ENCODE measurements at regions not wholly inside any gene's neighbourhood (a gene's known extent, or its start where the extent isn't known, plus 50 kb on each side); places are given as distances from the start of the nearest gene placed in this dataset.

GRCh38 chr21:17071093-17071492 lies 441.8 kb upstream of the CXADR start:
- Histone ChIP-seq H3K27me3 (ENCODE audit: control insufficient read depth in 3 of 3, insufficient read depth in 3 of 3, low read depth in 1 of 3, low read length in 3 of 3) (no peaks in the 10 kb centered on the region), H2BK5ac (ENCODE audit: low read length) (no peak overlapping the region), H3K79me1 (ENCODE audit: low read depth, low read length) (no peaks in the 10 kb centered on the region), H3K9me3 (replicated peaks in 1 of 2; ENCODE audit: control insufficient read depth in 2 of 2, insufficient read depth in 1 of 2, low read depth in 1 of 2, low read length in 2 of 2) (no peaks in the 10 kb centered on the region), H2BK15ac (ENCODE audit: low read length) (no peak overlapping the region), H3K4ac (ENCODE audit: low read length) (no peak overlapping the region), H3K36me3 (replicated peaks in 1 of 2; ENCODE audit: control insufficient read depth in 2 of 2, insufficient read depth in 2 of 2, low read length in 2 of 2) (no peaks in the 10 kb centered on the region), H4K91ac (ENCODE audit: low read depth, low read length, poor library complexity) (no peak overlapping the region), H3K4me3 (ENCODE audit: low read length in 2 of 2) (no peak overlapping the region), H4K8ac (ENCODE audit: low read depth, low read length) (no peak overlapping the region), H2AK5ac (ENCODE audit: low read depth, low read length) (no peak overlapping the region), H3K4me1 (ENCODE audit: control insufficient read depth in 2 of 2, insufficient read depth in 1 of 2, low read depth in 1 of 2, low read length in 2 of 2) (no peaks in the 10 kb centered on the region), H2AFZ (ENCODE audit: low read length) (peak overlapping the region; percentile 51), H3K9ac (ENCODE audit: low read depth, low read length, poor library complexity) (no peak overlapping the region), H2BK12ac (ENCODE audit: low read length) (no peak overlapping the region), H2BK120ac (ENCODE audit: low read depth, low read length) (no peak overlapping the region), H3K14ac (ENCODE audit: low read length) (no peak overlapping the region), H3K23ac (ENCODE audit: low read depth, low read length, poor library complexity) (no peak overlapping the region), H3K4me2 (ENCODE audit: insufficient read depth, low read length, poor library complexity, severe bottlenecking) (no peak overlapping the region), H3K18ac (ENCODE audit: low read length) (no peak overlapping the region), H3K27ac (replicated peaks; ENCODE audit: low read length) (no peak overlapping the region)
- WGBS, 2 donors (ENCODE audit: extremely low coverage in 2 of 2, insufficient read length in 2 of 2, insufficient replicate concordance in 1 of 2): no CpG with 5 or more reads among the region's 3 CpGs
- no peak for DNase-seq (ENCODE audit: low spot score)

GRCh38 chr21:17081193-17081592 lies 431.6 kb upstream of the CXADR start:
- DNase-seq (ENCODE audit: low spot score): no peak
- no peak overlapping the region for H3K4me3 ChIP-seq (ENCODE audit: low read length in 2 of 2)
- WGBS, 2 donors (ENCODE audit: extremely low coverage in 2 of 2, insufficient read length in 2 of 2, insufficient replicate concordance in 1 of 2): no CpG with 5 or more reads among the region's 4 CpGs
- H2BK12ac ChIP-seq (ENCODE audit: low read length): no peak overlapping the region
- no peaks in the 10 kb centered on the region for H3K9me3 ChIP-seq (replicated peaks in 1 of 2; ENCODE audit: control insufficient read depth in 2 of 2, insufficient read depth in 1 of 2, low read depth in 1 of 2, low read length in 2 of 2)
- no peak overlapping the region for H3K18ac ChIP-seq (ENCODE audit: low read length)
- no peak overlapping the region for H4K91ac ChIP-seq (ENCODE audit: low read depth, low read length, poor library complexity)
- no peak overlapping the region for H3K4me2 ChIP-seq (ENCODE audit: insufficient read depth, low read length, poor library complexity, severe bottlenecking)
- peaks cover 0 to 3% (median 0%) of the 10 kb centered on the region in 3 experiments for H3K27me3 ChIP-seq (ENCODE audit: control insufficient read depth in 3 of 3, insufficient read depth in 3 of 3, low read depth in 1 of 3, low read length in 3 of 3)
- H2BK5ac ChIP-seq (ENCODE audit: low read length): no peak overlapping the region
- H2AFZ ChIP-seq (ENCODE audit: low read length): no peak overlapping the region
- no peaks in the 10 kb centered on the region for H3K36me3 ChIP-seq (replicated peaks in 1 of 2; ENCODE audit: control insufficient read depth in 2 of 2, insufficient read depth in 2 of 2, low read length in 2 of 2)
- no peak overlapping the region for H3K9ac ChIP-seq (ENCODE audit: low read depth, low read length, poor library complexity)
- H3K23ac ChIP-seq (ENCODE audit: low read depth, low read length, poor library complexity): no peak overlapping the region
- no peak overlapping the region for H3K4ac ChIP-seq (ENCODE audit: low read length)
- H4K8ac ChIP-seq (ENCODE audit: low read depth, low read length): no peak overlapping the region
- H2AK5ac ChIP-seq (ENCODE audit: low read depth, low read length): no peak overlapping the region
- H2BK120ac ChIP-seq (ENCODE audit: low read depth, low read length): no peak overlapping the region
- no peaks in the 10 kb centered on the region for H3K79me1 ChIP-seq (ENCODE audit: low read depth, low read length)
- no peaks in the 10 kb centered on the region for H3K4me1 ChIP-seq (ENCODE audit: control insufficient read depth in 2 of 2, insufficient read depth in 1 of 2, low read depth in 1 of 2, low read length in 2 of 2)
- H3K27ac ChIP-seq (replicated peaks; ENCODE audit: low read length): no peak overlapping the region
- no peak overlapping the region for H2BK15ac ChIP-seq (ENCODE audit: low read length)
- no peak overlapping the region for H3K14ac ChIP-seq (ENCODE audit: low read length)

GRCh38 chr21:17082843-17083483 lies 429.9 kb upstream of the CXADR start:
- no peak overlapping the region for H3K4me3 ChIP-seq (ENCODE audit: low read length in 2 of 2)
- H3K4me1 ChIP-seq (ENCODE audit: control insufficient read depth in 2 of 2, insufficient read depth in 1 of 2, low read depth in 1 of 2, low read length in 2 of 2): no peaks in the 10 kb centered on the region
- H4K8ac ChIP-seq (ENCODE audit: low read depth, low read length): no peak overlapping the region
- no peak overlapping the region for H2BK12ac ChIP-seq (ENCODE audit: low read length)
- WGBS, 2 donors (ENCODE audit: extremely low coverage in 2 of 2, insufficient read length in 2 of 2, insufficient replicate concordance in 1 of 2): no CpG with 5 or more reads among the region's 4 CpGs
- H3K27me3 ChIP-seq (ENCODE audit: control insufficient read depth in 3 of 3, insufficient read depth in 3 of 3, low read depth in 1 of 3, low read length in 3 of 3): peaks cover 0 to 3% (median 0%) of the 10 kb centered on the region in 3 experiments
- H2AFZ ChIP-seq (ENCODE audit: low read length): no peak overlapping the region
- H3K9me3 ChIP-seq (replicated peaks in 1 of 2; ENCODE audit: control insufficient read depth in 2 of 2, insufficient read depth in 1 of 2, low read depth in 1 of 2, low read length in 2 of 2): no peaks in the 10 kb centered on the region
- H3K23ac ChIP-seq (ENCODE audit: low read depth, low read length, poor library complexity): no peak overlapping the region
- H3K27ac ChIP-seq (replicated peaks; ENCODE audit: low read length): no peak overlapping the region
- no peak overlapping the region for H3K9ac ChIP-seq (ENCODE audit: low read depth, low read length, poor library complexity)
- no peak overlapping the region for H2AK5ac ChIP-seq (ENCODE audit: low read depth, low read length)
- DNase-seq (ENCODE audit: low spot score): no peak
- H2BK120ac ChIP-seq (ENCODE audit: low read depth, low read length): no peak overlapping the region
- H3K36me3 ChIP-seq (replicated peaks in 1 of 2; ENCODE audit: control insufficient read depth in 2 of 2, insufficient read depth in 2 of 2, low read length in 2 of 2): no peaks in the 10 kb centered on the region
- H3K79me1 ChIP-seq (ENCODE audit: low read depth, low read length): no peaks in the 10 kb centered on the region
- H3K18ac ChIP-seq (ENCODE audit: low read length): no peak overlapping the region
- no peak overlapping the region for H2BK15ac ChIP-seq (ENCODE audit: low read length)
- no peak overlapping the region for H2BK5ac ChIP-seq (ENCODE audit: low read length)
- H3K4ac ChIP-seq (ENCODE audit: low read length): no peak overlapping the region
- no peak overlapping the region for H3K4me2 ChIP-seq (ENCODE audit: insufficient read depth, low read length, poor library complexity, severe bottlenecking)
- no peak overlapping the region for H3K14ac ChIP-seq (ENCODE audit: low read length)
- no peak overlapping the region for H4K91ac ChIP-seq (ENCODE audit: low read depth, low read length, poor library complexity)

GRCh38 chr21:17085707-17086106 lies 427.1 kb upstream of the CXADR start:
- Histone ChIP-seq H2BK120ac (ENCODE audit: low read depth, low read length) (no peak overlapping the region), H2AK5ac (ENCODE audit: low read depth, low read length) (no peak overlapping the region), H3K4ac (ENCODE audit: low read length) (no peak overlapping the region), H3K9me3 (replicated peaks in 1 of 2; ENCODE audit: control insufficient read depth in 2 of 2, insufficient read depth in 1 of 2, low read depth in 1 of 2, low read length in 2 of 2) (no peaks in the 10 kb centered on the region), H3K79me1 (ENCODE audit: low read depth, low read length) (no peaks in the 10 kb centered on the region), H2BK12ac (ENCODE audit: low read length) (no peak overlapping the region), H3K4me1 (ENCODE audit: control insufficient read depth in 2 of 2, insufficient read depth in 1 of 2, low read depth in 1 of 2, low read length in 2 of 2) (no peaks in the 10 kb centered on the region), H2BK5ac (ENCODE audit: low read length) (no peak overlapping the region), H3K27ac (replicated peaks; ENCODE audit: low read length) (no peak overlapping the region), H3K14ac (ENCODE audit: low read length) (no peak overlapping the region), H2AFZ (ENCODE audit: low read length) (no peak overlapping the region), H4K91ac (ENCODE audit: low read depth, low read length, poor library complexity) (no peak overlapping the region), H3K36me3 (replicated peaks in 1 of 2; ENCODE audit: control insufficient read depth in 2 of 2, insufficient read depth in 2 of 2, low read length in 2 of 2) (no peaks in the 10 kb centered on the region), H2BK15ac (ENCODE audit: low read length) (no peak overlapping the region), H3K4me3 (ENCODE audit: low read length in 2 of 2) (no peak overlapping the region), H3K18ac (ENCODE audit: low read length) (no peak overlapping the region), H3K4me2 (ENCODE audit: insufficient read depth, low read length, poor library complexity, severe bottlenecking) (no peak overlapping the region), H3K23ac (ENCODE audit: low read depth, low read length, poor library complexity) (no peak overlapping the region), H3K27me3 (ENCODE audit: control insufficient read depth in 3 of 3, insufficient read depth in 3 of 3, low read depth in 1 of 3, low read length in 3 of 3) (no peaks in the 10 kb centered on the region), H3K9ac (ENCODE audit: low read depth, low read length, poor library complexity) (no peak overlapping the region), H4K8ac (ENCODE audit: low read depth, low read length) (no peak overlapping the region)
- DNase-seq (ENCODE audit: low spot score): no peak
- no CpG with 5 or more reads among the region's 1 CpG for WGBS, 2 donors (ENCODE audit: extremely low coverage in 2 of 2, insufficient read length in 2 of 2, insufficient replicate concordance in 1 of 2)

Measured in neuronal stem cell (in vitro differentiated cells).